ENCODE measurements at regions not wholly inside any gene's neighbourhood (a gene's known extent, or its start where the extent isn't known, plus 50 kb on each side); places are given as distances from the start of the nearest gene placed in this dataset.

- WGBS, 2 donors, result 44 to 55% methylated on average over 5 of the region's 5 CpGs
- Histone ChIP-seq H3K9me3 (ENCODE audit: control insufficient read depth, low read length) (peaks cover 3% of the 10 kb centered on the region), H3K27ac (ENCODE audit: low read depth in 1 of 2, low read length in 2 of 2) (no peak overlapping the region), H3K36me3 (ENCODE audit: control insufficient read depth in 1 of 2, insufficient read depth in 2 of 2, low read length in 1 of 2) (no peaks in the 10 kb centered on the region), H3K4me3 (ENCODE audit: low read length in 2 of 2) (no peak overlapping the region), H3K27me3 (ENCODE audit: control insufficient read depth in 1 of 2, insufficient read depth in 2 of 2, low read length in 1 of 2) (no peaks in the 10 kb centered on the region), H3K4me1 (ENCODE audit: control insufficient read depth in 1 of 2, insufficient read depth in 2 of 2, low read length in 2 of 2) (no peaks in the 10 kb centered on the region)
- ATAC-seq (ENCODE audit: low FRiP score), result no peak
- intact Hi-C loops (cut with DNase I), result no loop called here
- no peak for DNase-seq
These were observed 138.8 kb upstream of the LAMA2 start for GRCh38 chr6:128743974-128744765.

DNA sequence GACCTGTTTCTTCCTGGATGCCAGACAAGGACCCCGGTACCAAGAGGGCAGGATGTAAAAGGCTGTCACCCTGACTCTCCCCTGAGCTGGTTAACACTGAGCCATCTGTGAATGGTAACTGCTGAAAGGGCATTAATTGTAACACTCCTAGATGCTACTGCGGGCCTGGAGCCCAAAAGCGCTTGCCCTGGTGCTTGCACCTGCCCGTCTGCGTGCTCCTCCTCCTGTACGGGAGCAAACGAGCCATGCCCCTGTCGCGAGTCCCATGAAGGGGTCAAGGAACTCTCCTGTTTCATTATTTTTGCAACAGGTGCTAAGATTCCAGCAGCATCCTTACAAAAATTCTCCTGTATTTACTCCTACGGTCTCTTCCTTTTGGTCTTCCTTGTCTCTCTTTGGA, 140.0 kb upstream of the LAMA2 start:
- no peak for ATAC-seq (ENCODE audit: low FRiP score)
- intact Hi-C loops (cut with DNase I), result no loop called here

DNA sequence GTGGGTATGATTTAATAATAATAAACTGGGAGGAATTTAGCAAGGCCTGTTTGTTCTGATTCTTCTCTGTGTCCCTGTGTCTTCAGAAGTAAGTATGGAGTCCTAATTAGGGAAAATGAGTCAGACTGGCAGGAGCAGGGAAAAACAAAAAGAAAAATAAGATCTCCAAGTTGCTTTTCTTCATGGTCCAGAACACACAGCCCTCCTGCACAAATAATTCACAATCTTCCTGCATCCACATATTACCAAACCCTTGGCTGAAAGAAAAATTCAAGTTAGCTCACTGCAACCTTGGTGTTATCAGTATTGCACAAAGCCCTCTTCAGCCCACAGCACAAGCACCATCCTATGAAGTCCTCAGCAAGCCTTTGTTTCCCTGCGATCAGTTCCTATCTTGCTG, 142.0 kb upstream of the LAMA2 start:
- H3K27me3 ChIP-seq (ENCODE audit: control insufficient read depth in 1 of 2, insufficient read depth in 2 of 2, low read length in 1 of 2), result no peaks in the 10 kb centered on the region
- H3K27ac ChIP-seq (ENCODE audit: low read depth in 1 of 2, low read length in 2 of 2), result no peak overlapping the region
- peaks cover 3% of the 10 kb centered on the region for H3K9me3 ChIP-seq (ENCODE audit: control insufficient read depth, low read length)
- no peak overlapping the region for H3K4me3 ChIP-seq (ENCODE audit: low read length in 2 of 2)
- intact Hi-C loops (cut with DNase I), result no loop called here
- ATAC-seq (ENCODE audit: low FRiP score) (no peak), DNase-seq (no peak)
- no peaks in the 10 kb centered on the region for H3K36me3 ChIP-seq (ENCODE audit: control insufficient read depth in 1 of 2, insufficient read depth in 2 of 2, low read length in 1 of 2)
- WGBS, 2 donors, result 96 to 100% methylated on average over 1 of the region's 1 CpG
- no peaks in the 10 kb centered on the region for H3K4me1 ChIP-seq (ENCODE audit: control insufficient read depth in 1 of 2, insufficient read depth in 2 of 2, low read length in 2 of 2)

More for the DNA sequence above, 140.0 kb upstream of the LAMA2 start:
- Histone ChIP-seq H3K36me3 (ENCODE audit: control insufficient read depth in 1 of 2, insufficient read depth in 2 of 2, low read length in 1 of 2) (no peaks in the 10 kb centered on the region), H3K27me3 (ENCODE audit: control insufficient read depth in 1 of 2, insufficient read depth in 2 of 2, low read length in 1 of 2) (no peaks in the 10 kb centered on the region), H3K9me3 (ENCODE audit: control insufficient read depth, low read length) (peaks cover 3% of the 10 kb centered on the region), H3K4me1 (ENCODE audit: control insufficient read depth in 1 of 2, insufficient read depth in 2 of 2, low read length in 2 of 2) (no peaks in the 10 kb centered on the region), H3K27ac (ENCODE audit: low read depth in 1 of 2, low read length in 2 of 2) (no peak overlapping the region), H3K4me3 (ENCODE audit: low read length in 2 of 2) (no peak overlapping the region)
- 92 to 94% methylated on average over 10 of the region's 10 CpGs for WGBS, 2 donors
- no peak for DNase-seq

- Histone ChIP-seq H3K4me3 (ENCODE audit: low read length in 2 of 2) (no peak overlapping the region), H3K9me3 (ENCODE audit: control insufficient read depth, low read length) (peaks cover 3% of the 10 kb centered on the region), H3K36me3 (ENCODE audit: control insufficient read depth in 1 of 2, insufficient read depth in 2 of 2, low read length in 1 of 2) (no peaks in the 10 kb centered on the region), H3K27me3 (ENCODE audit: control insufficient read depth in 1 of 2, insufficient read depth in 2 of 2, low read length in 1 of 2) (no peaks in the 10 kb centered on the region), H3K27ac (ENCODE audit: low read depth in 1 of 2, low read length in 2 of 2) (no peak overlapping the region), H3K4me1 (ENCODE audit: control insufficient read depth in 1 of 2, insufficient read depth in 2 of 2, low read length in 2 of 2) (no peaks in the 10 kb centered on the region)
- ATAC-seq (ENCODE audit: low FRiP score), result no peak
- WGBS, 2 donors, result 65% methylated on average over 2 of the region's 2 CpGs
- intact Hi-C loops (cut with DNase I), result loop anchor here (10.0 kb wide), 3 partner anchors 884 to 1184 kb away; no protein-coding TSS in a partner anchor
- DNase-seq, result no peak
These were observed 143.8 kb upstream of the LAMA2 start for GRCh38 chr6:128739112-128739511.

- peaks cover 3% of the 10 kb centered on the region for H3K9me3 ChIP-seq (ENCODE audit: control insufficient read depth, low read length)
- DNase-seq (no peak), ATAC-seq (ENCODE audit: low FRiP score) (no peak)
- H3K27ac ChIP-seq (ENCODE audit: low read depth in 1 of 2, low read length in 2 of 2), result no peak overlapping the region
- H3K4me1 ChIP-seq (ENCODE audit: control insufficient read depth in 1 of 2, insufficient read depth in 2 of 2, low read length in 2 of 2), result no peaks in the 10 kb centered on the region
- WGBS, 2 donors, result 86 to 90% methylated on average over 3 of the region's 3 CpGs
- no peak overlapping the region for H3K4me3 ChIP-seq (ENCODE audit: low read length in 2 of 2)
- H3K36me3 ChIP-seq (ENCODE audit: control insufficient read depth in 1 of 2, insufficient read depth in 2 of 2, low read length in 1 of 2), result no peaks in the 10 kb centered on the region
- no peaks in the 10 kb centered on the region for H3K27me3 ChIP-seq (ENCODE audit: control insufficient read depth in 1 of 2, insufficient read depth in 2 of 2, low read length in 1 of 2)
- intact Hi-C loops (cut with DNase I), result loop anchor here (10.0 kb wide), 3 partner anchors 883 to 1183 kb away; no protein-coding TSS in a partner anchor
These were observed 144.8 kb upstream of the LAMA2 start for GRCh38 chr6:128738112-128738511.

DNA sequence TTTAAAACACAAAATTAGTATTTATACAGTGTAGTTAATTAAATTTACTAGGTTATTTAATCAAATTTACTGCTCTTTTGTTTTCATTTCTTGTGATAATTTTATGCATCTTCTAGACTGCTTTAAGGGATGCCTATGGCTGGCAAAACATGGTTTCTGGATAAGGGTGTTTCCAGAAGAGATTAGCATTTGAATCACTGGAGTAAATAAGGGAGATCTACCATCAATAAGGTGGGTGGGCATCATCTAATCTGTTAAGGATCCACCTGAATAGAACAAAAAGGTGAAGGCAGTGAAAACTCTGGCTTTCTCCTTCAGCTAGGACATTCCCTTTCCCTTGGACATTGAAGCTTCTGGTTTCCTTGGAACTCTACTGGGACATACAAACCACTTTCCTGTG, 146.2 kb upstream of the LAMA2 start:
- no peaks in the 10 kb centered on the region for H3K36me3 ChIP-seq (ENCODE audit: control insufficient read depth in 1 of 2, insufficient read depth in 2 of 2, low read length in 1 of 2)
- H3K27ac ChIP-seq (ENCODE audit: low read depth in 1 of 2, low read length in 2 of 2), result no peak overlapping the region
- H3K27me3 ChIP-seq (ENCODE audit: control insufficient read depth in 1 of 2, insufficient read depth in 2 of 2, low read length in 1 of 2), result no peaks in the 10 kb centered on the region
- no peaks in the 10 kb centered on the region for H3K4me1 ChIP-seq (ENCODE audit: control insufficient read depth in 1 of 2, insufficient read depth in 2 of 2, low read length in 2 of 2)
- no peak for DNase-seq
- peaks cover 3% of the 10 kb centered on the region for H3K9me3 ChIP-seq (ENCODE audit: control insufficient read depth, low read length)
- no peak for ATAC-seq (ENCODE audit: low FRiP score)
- intact Hi-C loops (cut with DNase I), result loop anchor here (10.0 kb wide), 3 partner anchors 882 to 1182 kb away; no protein-coding TSS in a partner anchor
- no peak overlapping the region for H3K4me3 ChIP-seq (ENCODE audit: low read length in 2 of 2)

GRCh38 chr6:128731249-128732165, 151.4 kb upstream of the LAMA2 start:
- WGBS, 2 donors, result 74 to 79% methylated on average over 2 of the region's 2 CpGs
- Histone ChIP-seq H3K36me3 (ENCODE audit: control insufficient read depth in 1 of 2, insufficient read depth in 2 of 2, low read length in 1 of 2) (no peaks in the 10 kb centered on the region), H3K27me3 (ENCODE audit: control insufficient read depth in 1 of 2, insufficient read depth in 2 of 2, low read length in 1 of 2) (no peaks in the 10 kb centered on the region), H3K9me3 (ENCODE audit: control insufficient read depth, low read length) (no peaks in the 10 kb centered on the region), H3K27ac (ENCODE audit: low read depth in 1 of 2, low read length in 2 of 2) (no peak overlapping the region), H3K4me3 (ENCODE audit: low read length in 2 of 2) (no peak overlapping the region), H3K4me1 (ENCODE audit: control insufficient read depth in 1 of 2, insufficient read depth in 2 of 2, low read length in 2 of 2) (peaks cover 0 to 3% of the 10 kb centered on the region in 2 donors)
- DNase-seq, result no peak
- intact Hi-C loops (cut with DNase I), result loop anchor here (10.0 kb wide), 3 partner anchors 877 to 1177 kb away; no protein-coding TSS in a partner anchor
- ATAC-seq (ENCODE audit: low FRiP score), result peak; percentile 65

DNA sequence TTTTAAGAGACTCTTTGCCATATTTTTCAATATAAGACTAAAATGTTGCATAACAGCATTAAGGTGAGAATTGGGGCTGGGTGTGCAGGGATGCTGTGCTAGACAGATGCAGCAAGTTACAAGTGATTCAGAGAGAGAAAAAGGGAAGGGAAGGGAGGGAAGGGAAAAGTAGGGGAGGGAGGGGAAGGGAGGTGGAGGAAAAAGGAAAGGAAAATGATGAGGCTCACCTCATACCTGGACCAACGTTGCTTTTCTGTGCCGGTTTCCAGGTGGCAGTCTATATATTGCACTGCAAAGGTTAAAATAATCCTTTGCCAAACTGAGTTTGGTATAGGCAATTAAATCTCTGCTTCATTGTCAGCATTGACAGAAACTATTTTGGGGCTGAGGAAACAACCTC, 155.4 kb upstream of the LAMA2 start:
- no peak overlapping the region for H3K4me3 ChIP-seq (ENCODE audit: low read length in 2 of 2)
- peaks cover 0 to 3% of the 10 kb centered on the region in 2 donors for H3K4me1 ChIP-seq (ENCODE audit: control insufficient read depth in 1 of 2, insufficient read depth in 2 of 2, low read length in 2 of 2)
- WGBS, 2 donors, result 83 to 85% methylated on average over 2 of the region's 2 CpGs
- DNase-seq, result no peak
- intact Hi-C loops (cut with DNase I), result loop anchor here in 1 of 2 donors (10.0 kb wide), 1 partner anchor 527 kb away; no protein-coding TSS in a partner anchor
- no peaks in the 10 kb centered on the region for H3K9me3 ChIP-seq (ENCODE audit: control insufficient read depth, low read length)
- H3K27ac ChIP-seq (ENCODE audit: low read depth in 1 of 2, low read length in 2 of 2), result no peak overlapping the region
- H3K36me3 ChIP-seq (ENCODE audit: control insufficient read depth in 1 of 2, insufficient read depth in 2 of 2, low read length in 1 of 2), result no peaks in the 10 kb centered on the region
- H3K27me3 ChIP-seq (ENCODE audit: control insufficient read depth in 1 of 2, insufficient read depth in 2 of 2, low read length in 1 of 2), result no peaks in the 10 kb centered on the region
- ATAC-seq (ENCODE audit: low FRiP score), result no peak

Data from aorta (tissue), 5 donors.